Suprapubic skin (tissue), 4 donors: ENCODE measurements at regions not wholly inside any gene's neighbourhood (a gene's known extent, or its start where the extent isn't known, plus 50 kb on each side); places are given as distances from the start of the nearest gene placed in this dataset.

ENCODE experiments used
- CTCF ChIP-seq, 2 donors: fragments of 200-600 bp in 1 of 2; fragments of 450-650 bp in 1 of 2; sonication (generic) in 1 of 2; IDR thresholded peaks; one replicate each; pipeline ENCODE4 v1.5.1; 2016 to 2019; ENCODE audit warnings: antibody characterized with exemption in 2 of 2, mild to moderate bottlenecking in 1 of 2, moderate library complexity in 1 of 2
- EP300 ChIP-seq: sonication (generic); formaldehyde crosslinking; IDR thresholded peaks from one replicate; pipeline ENCODE4 v1.6.1; 2017; ENCODE audit warnings: antibody characterized with exemption
- POLR2A ChIP-seq, 2 donors: fragments of 450-650 bp; IDR thresholded peaks; one replicate each; pipeline ENCODE4 v1.6.1; 2017; ENCODE audit warnings: antibody characterized with exemption in 2 of 2, mild to moderate bottlenecking in 2 of 2, moderate library complexity in 2 of 2
- POLR2AphosphoS5 ChIP-seq, 3 donors: sonication (generic); formaldehyde crosslinking; IDR thresholded peaks; one replicate each; pipeline ENCODE4 v1.6.1; 2017; ENCODE audit warnings: antibody characterized with exemption in 3 of 3

GRCh38 chr1:95905818-95906395 lies 671.9 kb downstream of the RWDD3 start:
- TF ChIP-seq CTCF (IDR thresholded peaks at IDR 0.05) (no peak), POLR2A (IDR thresholded peaks at IDR 0.05) (no peak), POLR2AphosphoS5 (IDR thresholded peaks at IDR 0.05) (no peak), EP300 (no peak)
